ENCODE measurements at regions not wholly inside any gene's neighbourhood (a gene's known extent, or its start where the extent isn't known, plus 50 kb on each side); places are given as distances from the start of the nearest gene placed in this dataset.

DNA sequence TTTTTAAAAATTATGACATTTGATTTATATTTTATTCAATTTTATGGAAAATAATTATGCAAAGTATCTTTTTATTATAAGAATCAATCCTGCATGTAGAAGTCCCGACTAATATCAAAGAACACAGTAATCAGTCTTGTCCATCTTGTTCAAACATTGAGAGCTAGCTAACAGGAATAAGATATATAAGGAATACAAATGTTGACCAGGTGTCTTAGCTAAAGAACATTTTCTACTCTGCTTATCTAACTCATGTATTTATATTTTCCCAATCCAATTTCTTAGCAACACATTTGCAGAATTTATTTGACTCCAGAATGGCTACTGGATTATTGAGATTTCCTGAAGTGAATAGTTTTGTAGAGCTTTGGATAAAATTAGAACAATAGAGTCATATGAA, 61.5 kb upstream of the NR3C2 start:
- no peak for TF ChIP-seq TOX (CRISPR knock-in tag; IDR thresholded peaks at IDR 0.05; ENCODE audit: borderline replicate concordance)
- TF ChIP-seq ZFP3 (CRISPR knock-in tag; IDR thresholded peaks at IDR 0.05): no peak
- TF ChIP-seq CSDC2 (CRISPR knock-in tag; IDR thresholded peaks at IDR 0.05): no peak
- TF ChIP-seq, protein P1, sequence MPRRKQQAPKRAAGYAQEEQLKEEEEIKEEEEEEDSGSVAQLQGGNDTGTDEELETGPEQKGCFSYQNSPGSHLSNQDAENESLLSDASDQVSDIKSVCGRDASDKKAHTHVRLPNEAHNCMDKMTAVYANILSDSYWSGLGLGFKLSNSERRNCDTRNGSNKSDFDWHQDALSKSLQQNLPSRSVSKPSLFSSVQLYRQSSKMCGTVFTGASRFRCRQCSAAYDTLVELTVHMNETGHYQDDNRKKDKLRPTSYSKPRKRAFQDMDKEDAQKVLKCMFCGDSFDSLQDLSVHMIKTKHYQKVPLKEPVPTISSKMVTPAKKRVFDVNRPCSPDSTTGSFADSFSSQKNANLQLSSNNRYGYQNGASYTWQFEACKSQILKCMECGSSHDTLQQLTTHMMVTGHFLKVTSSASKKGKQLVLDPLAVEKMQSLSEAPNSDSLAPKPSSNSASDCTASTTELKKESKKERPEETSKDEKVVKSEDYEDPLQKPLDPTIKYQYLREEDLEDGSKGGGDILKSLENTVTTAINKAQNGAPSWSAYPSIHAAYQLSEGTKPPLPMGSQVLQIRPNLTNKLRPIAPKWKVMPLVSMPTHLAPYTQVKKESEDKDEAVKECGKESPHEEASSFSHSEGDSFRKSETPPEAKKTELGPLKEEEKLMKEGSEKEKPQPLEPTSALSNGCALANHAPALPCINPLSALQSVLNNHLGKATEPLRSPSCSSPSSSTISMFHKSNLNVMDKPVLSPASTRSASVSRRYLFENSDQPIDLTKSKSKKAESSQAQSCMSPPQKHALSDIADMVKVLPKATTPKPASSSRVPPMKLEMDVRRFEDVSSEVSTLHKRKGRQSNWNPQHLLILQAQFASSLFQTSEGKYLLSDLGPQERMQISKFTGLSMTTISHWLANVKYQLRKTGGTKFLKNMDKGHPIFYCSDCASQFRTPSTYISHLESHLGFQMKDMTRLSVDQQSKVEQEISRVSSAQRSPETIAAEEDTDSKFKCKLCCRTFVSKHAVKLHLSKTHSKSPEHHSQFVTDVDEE (CRISPR knock-in tag; IDR thresholded peaks at IDR 0.05): no peak
- no peak for TF ChIP-seq SNAI2 (CRISPR knock-in tag; IDR thresholded peaks at IDR 0.05)
- no peak for TF ChIP-seq ISL1 (CRISPR knock-in tag; IDR thresholded peaks at IDR 0.05)
- TF ChIP-seq, protein P2, sequence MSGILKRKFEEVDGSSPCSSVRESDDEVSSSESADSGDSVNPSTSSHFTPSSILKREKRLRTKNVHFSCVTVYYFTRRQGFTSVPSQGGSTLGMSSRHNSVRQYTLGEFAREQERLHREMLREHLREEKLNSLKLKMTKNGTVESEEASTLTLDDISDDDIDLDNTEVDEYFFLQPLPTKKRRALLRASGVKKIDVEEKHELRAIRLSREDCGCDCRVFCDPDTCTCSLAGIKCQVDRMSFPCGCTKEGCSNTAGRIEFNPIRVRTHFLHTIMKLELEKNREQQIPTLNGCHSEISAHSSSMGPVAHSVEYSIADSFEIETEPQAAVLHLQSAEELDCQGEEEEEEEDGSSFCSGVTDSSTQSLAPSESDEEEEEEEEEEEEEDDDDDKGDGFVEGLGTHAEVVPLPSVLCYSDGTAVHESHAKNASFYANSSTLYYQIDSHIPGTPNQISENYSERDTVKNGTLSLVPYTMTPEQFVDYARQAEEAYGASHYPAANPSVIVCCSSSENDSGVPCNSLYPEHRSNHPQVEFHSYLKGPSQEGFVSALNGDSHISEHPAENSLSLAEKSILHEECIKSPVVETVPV (CRISPR knock-in tag; IDR thresholded peaks at IDR 0.05): no peak
- TF ChIP-seq OSR1 (CRISPR knock-in tag; IDR thresholded peaks at IDR 0.05): no peak
- no peak for TF ChIP-seq ESRRG (CRISPR knock-in tag; IDR thresholded peaks at IDR 0.05)
- TF ChIP-seq, protein P3, sequence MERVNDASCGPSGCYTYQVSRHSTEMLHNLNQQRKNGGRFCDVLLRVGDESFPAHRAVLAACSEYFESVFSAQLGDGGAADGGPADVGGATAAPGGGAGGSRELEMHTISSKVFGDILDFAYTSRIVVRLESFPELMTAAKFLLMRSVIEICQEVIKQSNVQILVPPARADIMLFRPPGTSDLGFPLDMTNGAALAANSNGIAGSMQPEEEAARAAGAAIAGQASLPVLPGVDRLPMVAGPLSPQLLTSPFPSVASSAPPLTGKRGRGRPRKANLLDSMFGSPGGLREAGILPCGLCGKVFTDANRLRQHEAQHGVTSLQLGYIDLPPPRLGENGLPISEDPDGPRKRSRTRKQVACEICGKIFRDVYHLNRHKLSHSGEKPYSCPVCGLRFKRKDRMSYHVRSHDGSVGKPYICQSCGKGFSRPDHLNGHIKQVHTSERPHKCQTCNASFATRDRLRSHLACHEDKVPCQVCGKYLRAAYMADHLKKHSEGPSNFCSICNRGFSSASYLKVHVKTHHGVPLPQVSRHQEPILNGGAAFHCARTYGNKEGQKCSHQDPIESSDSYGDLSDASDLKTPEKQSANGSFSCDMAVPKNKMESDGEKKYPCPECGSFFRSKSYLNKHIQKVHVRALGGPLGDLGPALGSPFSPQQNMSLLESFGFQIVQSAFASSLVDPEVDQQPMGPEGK (CRISPR knock-in tag; IDR thresholded peaks at IDR 0.05; ENCODE audit: borderline replicate concordance): no peak
- TF ChIP-seq ZC3H10 (CRISPR knock-in tag; IDR thresholded peaks at IDR 0.05): no peak
- ATAC-seq: no peak

DNA sequence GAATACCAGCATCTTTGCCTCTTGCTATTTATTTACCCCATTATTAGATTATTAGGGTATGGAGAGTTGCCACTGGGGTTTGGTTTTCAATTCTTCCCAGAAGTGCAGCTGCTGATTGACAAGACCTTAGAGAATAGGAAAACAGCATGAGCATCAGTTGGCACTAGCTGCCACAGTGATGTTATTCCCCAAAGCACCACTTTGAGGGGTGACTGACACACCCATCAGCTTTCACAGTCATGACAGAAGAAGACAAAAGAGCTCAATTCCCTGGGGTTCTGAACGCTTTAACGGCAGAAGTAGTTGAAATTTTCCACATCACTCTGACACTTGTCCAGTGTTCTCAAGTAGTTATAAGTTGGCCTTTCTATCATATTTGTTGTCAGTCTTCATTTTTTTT, 55.0 kb upstream of the NR3C2 start:
- no peak for ATAC-seq
- no peak for TF ChIP-seq CSDC2 (CRISPR knock-in tag; IDR thresholded peaks at IDR 0.05)
- no peak for TF ChIP-seq ZFP30 (CRISPR knock-in tag; IDR thresholded peaks at IDR 0.05)
- TF ChIP-seq, protein P3 (CRISPR knock-in tag; IDR thresholded peaks at IDR 0.05; ENCODE audit: borderline replicate concordance): no peak
- TF ChIP-seq ESRRG (CRISPR knock-in tag; IDR thresholded peaks at IDR 0.05): no peak
- TF ChIP-seq TCF4 (CRISPR knock-in tag; IDR thresholded peaks at IDR 0.05; ENCODE audit: borderline replicate concordance): no peak
- no peak for TF ChIP-seq ZNF565 (CRISPR knock-in tag; conservative IDR thresholded peaks at IDR 0.05; ENCODE audit: low read depth)

DNA sequence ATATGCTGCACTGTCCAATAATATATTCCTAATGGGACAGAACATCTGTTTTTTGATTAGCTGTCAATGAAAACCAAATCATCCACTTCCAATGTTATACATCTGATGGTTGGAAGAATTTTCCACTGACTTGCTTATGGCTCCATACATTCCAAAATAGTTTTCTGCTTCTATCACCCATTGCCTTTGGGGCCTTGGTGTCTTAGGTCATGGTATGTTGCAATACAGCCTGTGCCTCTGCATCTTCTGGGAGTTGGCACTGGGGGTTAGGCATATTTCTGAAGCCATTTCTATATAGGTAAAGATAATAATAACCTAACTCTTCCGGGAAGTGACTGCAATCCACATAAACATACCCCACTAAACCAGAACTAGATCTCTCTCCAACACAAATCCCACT, 53.2 kb upstream of the NR3C2 start:
- no peak for ATAC-seq
- TF ChIP-seq TCF4 (CRISPR knock-in tag; IDR thresholded peaks at IDR 0.05; ENCODE audit: borderline replicate concordance) (no peak), OSR1 (CRISPR knock-in tag; IDR thresholded peaks at IDR 0.05) (no peak), ZNF565 (CRISPR knock-in tag; conservative IDR thresholded peaks at IDR 0.05; ENCODE audit: low read depth) (no peak), ZFP30 (CRISPR knock-in tag; IDR thresholded peaks at IDR 0.05) (no peak), GLIS3 (CRISPR knock-in tag; IDR thresholded peaks at IDR 0.05) (no peak), ZNF8 (CRISPR knock-in tag; IDR thresholded peaks at IDR 0.05) (no peak), RARB (CRISPR knock-in tag; IDR thresholded peaks at IDR 0.05) (no peak), CSDC2 (CRISPR knock-in tag; IDR thresholded peaks at IDR 0.05) (no peak), ZNF70 (CRISPR knock-in tag; IDR thresholded peaks at IDR 0.05) (no peak), SNAI2 (CRISPR knock-in tag; IDR thresholded peaks at IDR 0.05) (no peak), ZC3H10 (CRISPR knock-in tag; IDR thresholded peaks at IDR 0.05) (no peak), ARNTL (CRISPR knock-in tag; IDR thresholded peaks at IDR 0.05; ENCODE audit: borderline replicate concordance, low read depth) (no peak), ISL1 (CRISPR knock-in tag; IDR thresholded peaks at IDR 0.05) (no peak), ZFP3 (CRISPR knock-in tag; IDR thresholded peaks at IDR 0.05) (no peak), PPARA (CRISPR knock-in tag; IDR thresholded peaks at IDR 0.05; ENCODE audit: borderline replicate concordance) (no peak)
- TF ChIP-seq, protein P1 (CRISPR knock-in tag; IDR thresholded peaks at IDR 0.05): no peak
- TF ChIP-seq, protein P4, sequence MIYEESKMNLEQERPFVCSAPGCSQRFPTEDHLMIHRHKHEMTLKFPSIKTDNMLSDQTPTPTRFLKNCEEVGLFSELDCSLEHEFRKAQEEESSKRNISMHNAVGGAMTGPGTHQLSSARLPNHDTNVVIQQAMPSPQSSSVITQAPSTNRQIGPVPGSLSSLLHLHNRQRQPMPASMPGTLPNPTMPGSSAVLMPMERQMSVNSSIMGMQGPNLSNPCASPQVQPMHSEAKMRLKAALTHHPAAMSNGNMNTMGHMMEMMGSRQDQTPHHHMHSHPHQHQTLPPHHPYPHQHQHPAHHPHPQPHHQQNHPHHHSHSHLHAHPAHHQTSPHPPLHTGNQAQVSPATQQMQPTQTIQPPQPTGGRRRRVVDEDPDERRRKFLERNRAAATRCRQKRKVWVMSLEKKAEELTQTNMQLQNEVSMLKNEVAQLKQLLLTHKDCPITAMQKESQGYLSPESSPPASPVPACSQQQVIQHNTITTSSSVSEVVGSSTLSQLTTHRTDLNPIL (CRISPR knock-in tag; IDR thresholded peaks at IDR 0.05; ENCODE audit: low read depth): no peak
